Astrocyte of the hippocampus (primary cell): ENCODE measurements at regions not wholly inside any gene's neighbourhood (a gene's known extent, or its start where the extent isn't known, plus 50 kb on each side); places are given as distances from the start of the nearest gene placed in this dataset.
A peak's percentile ranks its signal among the peaks of the same experiment; 100 is the strongest.

ENCODE experiments used
- DNase-seq: peaks from one replicate; pipeline ENCODE4 v3.0.0; 2011; ENCODE audit warnings: low read depth, low spot score

- DNase-seq, result no peak
Measured at GRCh38 chr1:186557147-186557777, 96.3 kb upstream of the PDC start.

- DNase-seq, result no peak
Measured at GRCh38 chr1:186550832-186551231, 89.9 kb upstream of the PDC start.

- no peak for DNase-seq
Measured at GRCh38 chr1:186541003-186541402, 80.1 kb upstream of the PDC start.

GRCh38 chr1:186540521-186540920, 79.6 kb upstream of the PDC start:
- no peak for DNase-seq

GRCh38 chr1:186536273-186536890, 75.5 kb upstream of the PDC start:
- DNase-seq, result no peak

GRCh38 chr1:186535388-186536133, 74.6 kb upstream of the PDC start:
- peak; percentile 90 for DNase-seq

GRCh38 chr1:186534401-186534800, 73.5 kb upstream of the PDC start:
- DNase-seq, result no peak

- DNase-seq, result no peak
Measured at GRCh38 chr1:186532466-186532865, 71.6 kb upstream of the PDC start.

- peak; percentile 35 for DNase-seq
Measured at GRCh38 chr1:186531561-186532165, 70.7 kb upstream of the PDC start.

- no peak for DNase-seq
Measured at GRCh38 chr1:186530109-186530508, 69.2 kb upstream of the PDC start.

- DNase-seq, result no peak
Measured at GRCh38 chr1:186519982-186520381, 59.1 kb upstream of the PDC start.

- DNase-seq, result no peak
Measured at GRCh38 chr1:186518822-186519381, 58.0 kb upstream of the PDC start.

GRCh38 chr1:186518395-186518794, 57.5 kb upstream of the PDC start:
- no peak for DNase-seq

- DNase-seq, result no peak
Measured at GRCh38 chr1:186514367-186514766, 53.5 kb upstream of the PDC start.

GRCh38 chr1:186513526-186513925, 52.6 kb upstream of the PDC start:
- DNase-seq, result no peak

GRCh38 chr1:186512698-186513457, 52.0 kb upstream of the PDC start:
- no peak for DNase-seq

- DNase-seq, result no peak
Measured at GRCh38 chr1:186511761-186512637, 51.1 kb upstream of the PDC start.
